ENCODE measurements at regions not wholly inside any gene's neighbourhood (a gene's known extent, or its start where the extent isn't known, plus 50 kb on each side); places are given as distances from the start of the nearest gene placed in this dataset.
"Not testable (repeated sequence)": the region's sequence is repeated elsewhere in the genome, so short reads cannot be mapped to it uniquely, and the experiment has no call there.

DNA sequence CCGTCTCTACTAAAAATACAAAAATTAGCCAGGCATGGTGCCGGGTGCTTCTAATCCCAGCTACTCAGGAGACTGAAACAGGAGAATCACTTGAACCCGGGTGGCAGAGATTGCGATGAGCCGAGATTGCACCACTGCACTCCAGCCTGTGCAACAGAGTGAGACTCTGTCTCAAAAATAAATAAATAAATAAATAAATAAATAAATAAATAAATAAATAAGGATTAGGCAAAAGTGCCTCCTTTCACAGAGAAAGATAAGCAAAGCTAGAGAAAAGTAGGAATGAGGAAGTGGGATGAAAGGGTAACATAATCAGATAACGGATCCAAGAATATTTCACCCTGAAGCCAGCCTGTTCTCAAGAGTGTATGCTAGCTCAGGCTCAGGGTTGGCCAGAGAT, 869.6 kb upstream of the AUTS2 start:
- 87% methylated on average over 4 of the region's 6 CpGs for WGBS (ENCODE audit: insufficient coverage)
- H3K4me1 ChIP-seq (ENCODE audit: control insufficient read depth in 1 of 2, extremely low read depth in 1 of 2, insufficient read depth in 2 of 2, low read length in 2 of 2); H3K27me3 Mint-ChIP-seq; CTCF ChIA-PET; H3K27ac Mint-ChIP-seq; DNase-seq; ATAC-seq (replicated peaks in 1 of 4); H3K9me3 ChIP-seq; H3K4me3 Mint-ChIP-seq; H3K4me3 ChIP-seq (ENCODE audit: control insufficient read depth in 1 of 2, extremely low read depth in 1 of 2, low read length in 1 of 2); H3K36me3 ChIP-seq (ENCODE audit: control insufficient read depth in 2 of 2, extremely low read depth in 1 of 2, insufficient read depth in 1 of 2, low read length in 1 of 2); H3K27ac ChIP-seq (ENCODE audit: low read length); H3K36me3 Mint-ChIP-seq; H3K4me1 Mint-ChIP-seq; H3K27me3 ChIP-seq (replicated peaks in 1 of 2; ENCODE audit: control insufficient read depth in 2 of 2, extremely low read depth in 1 of 2, insufficient read depth in 2 of 2, low read length in 1 of 2): not testable (repeated sequence)
- H3K9me3 Mint-ChIP-seq: peaks cover 0 to 12% (median 7%) of the 10 kb centered on the region in 3 donors
- POLR2A ChIA-PET: interaction anchor here in 1 of 2 donors (0.8 kb wide), 1 partner anchor 773 kb away, joined by 3 read pairs; no protein-coding TSS in a partner anchor

DNA sequence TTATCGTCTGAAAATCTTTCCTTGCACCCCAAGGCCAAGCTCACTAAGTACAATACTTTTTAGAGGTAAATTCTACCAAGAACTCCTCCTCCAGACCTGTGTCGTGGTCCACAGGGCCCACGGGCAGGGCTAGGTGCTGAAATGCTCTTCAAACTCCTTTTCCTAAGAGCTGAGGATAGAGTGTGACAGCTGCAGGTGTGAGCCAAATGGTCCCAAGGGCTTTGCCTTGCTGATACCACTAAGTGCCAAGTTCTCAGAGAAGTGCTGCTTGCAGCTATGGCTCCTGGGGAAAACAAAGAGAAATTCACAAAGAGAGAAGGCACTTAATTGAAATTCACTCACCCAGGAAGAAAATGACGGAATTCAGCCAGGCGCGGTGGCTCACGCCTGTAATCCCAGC, 868.9 kb upstream of the AUTS2 start:
- Mint-ChIP-seq H3K9me3 (peaks cover 0 to 12% (median 7%) of the 10 kb centered on the region in 3 donors), H3K27me3 (no peaks in the 10 kb centered on the region), H3K4me3 (no peak overlapping the region), H3K4me1 (no peaks in the 10 kb centered on the region), H3K36me3 (no peaks in the 10 kb centered on the region), H3K27ac (no peak overlapping the region)
- no peak for DNase-seq
- H3K4me3 ChIP-seq (ENCODE audit: control insufficient read depth in 1 of 2, extremely low read depth in 1 of 2, low read length in 1 of 2): no peak overlapping the region
- no peak overlapping the region for H3K27ac ChIP-seq (ENCODE audit: low read length)
- ChIA-PET POLR2A (interaction anchor here in 1 of 2 donors (0.8 kb wide), 1 partner anchor 772 kb away, joined by 3 read pairs; no protein-coding TSS in a partner anchor), CTCF (no interaction called here)
- no peaks in the 10 kb centered on the region for H3K27me3 ChIP-seq (replicated peaks in 1 of 2; ENCODE audit: control insufficient read depth in 2 of 2, extremely low read depth in 1 of 2, insufficient read depth in 2 of 2, low read length in 1 of 2)
- no peaks in the 10 kb centered on the region for H3K9me3 ChIP-seq
- 93% methylated on average over 5 of the region's 7 CpGs for WGBS (ENCODE audit: insufficient coverage)
- no peak for ATAC-seq (replicated peaks in 1 of 4)
- H3K4me1 ChIP-seq (ENCODE audit: control insufficient read depth in 1 of 2, extremely low read depth in 1 of 2, insufficient read depth in 2 of 2, low read length in 2 of 2): no peaks in the 10 kb centered on the region
- H3K36me3 ChIP-seq (ENCODE audit: control insufficient read depth in 2 of 2, extremely low read depth in 1 of 2, insufficient read depth in 1 of 2, low read length in 1 of 2): no peaks in the 10 kb centered on the region

DNA sequence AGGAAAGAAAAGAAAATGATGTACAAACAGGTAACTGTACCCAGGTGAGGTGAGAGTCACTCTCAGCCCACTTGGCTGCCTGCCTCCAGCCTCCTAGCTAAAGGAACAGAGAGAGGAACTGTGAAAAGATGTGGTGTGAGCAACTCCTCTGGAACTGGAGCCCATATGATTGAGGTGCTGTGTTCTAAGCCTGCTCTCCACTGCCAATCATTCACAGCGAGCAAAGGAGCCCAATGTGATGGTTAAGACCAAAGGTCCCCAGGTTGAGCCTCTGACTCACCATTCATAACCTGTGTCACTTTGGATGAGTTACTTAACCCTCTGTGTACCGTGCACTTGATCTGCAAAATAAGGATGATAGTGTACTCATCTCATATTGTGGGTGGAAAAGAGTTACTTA, 868.1 kb upstream of the AUTS2 start:
- no CpG with 5 or more reads among the region's 2 CpGs for WGBS (ENCODE audit: insufficient coverage)
- H3K4me3 Mint-ChIP-seq: no peak overlapping the region
- POLR2A ChIA-PET: no interaction called here

GRCh38 chr7:68730964-68731363, 867.3 kb upstream of the AUTS2 start:
- Mint-ChIP-seq H3K9me3 (peaks cover 3 to 12% (median 7%) of the 10 kb centered on the region in 3 donors), H3K4me1 (no peaks in the 10 kb centered on the region), H3K36me3 (no peaks in the 10 kb centered on the region), H3K27me3 (no peaks in the 10 kb centered on the region), H3K27ac (no peak overlapping the region), H3K4me3 (no peak overlapping the region)
- ChIA-PET CTCF (no interaction called here), POLR2A (interaction anchor here in 1 of 2 donors (0.5 kb wide), 1 partner anchor 16 kb away, joined by 5 read pairs; no protein-coding TSS in a partner anchor)
- Histone ChIP-seq H3K36me3 (ENCODE audit: control insufficient read depth in 2 of 2, extremely low read depth in 1 of 2, insufficient read depth in 1 of 2, low read length in 1 of 2) (no peaks in the 10 kb centered on the region), H3K4me3 (ENCODE audit: control insufficient read depth in 1 of 2, extremely low read depth in 1 of 2, low read length in 1 of 2) (no peak overlapping the region), H3K27ac (ENCODE audit: low read length) (no peak overlapping the region), H3K4me1 (ENCODE audit: control insufficient read depth in 1 of 2, extremely low read depth in 1 of 2, insufficient read depth in 2 of 2, low read length in 2 of 2) (no peaks in the 10 kb centered on the region), H3K9me3 (no peaks in the 10 kb centered on the region), H3K27me3 (replicated peaks in 1 of 2; ENCODE audit: control insufficient read depth in 2 of 2, extremely low read depth in 1 of 2, insufficient read depth in 2 of 2, low read length in 1 of 2) (no peaks in the 10 kb centered on the region)
- no peak for DNase-seq
- ATAC-seq (replicated peaks in 1 of 4): no peak

More for the DNA sequence above, 868.1 kb upstream of the AUTS2 start:
- Histone ChIP-seq H3K4me3 (ENCODE audit: control insufficient read depth in 1 of 2, extremely low read depth in 1 of 2, low read length in 1 of 2) (no peak overlapping the region), H3K9me3 (no peaks in the 10 kb centered on the region), H3K4me1 (ENCODE audit: control insufficient read depth in 1 of 2, extremely low read depth in 1 of 2, insufficient read depth in 2 of 2, low read length in 2 of 2) (no peaks in the 10 kb centered on the region), H3K27me3 (replicated peaks in 1 of 2; ENCODE audit: control insufficient read depth in 2 of 2, extremely low read depth in 1 of 2, insufficient read depth in 2 of 2, low read length in 1 of 2) (no peaks in the 10 kb centered on the region), H3K27ac (ENCODE audit: low read length) (no peak overlapping the region), H3K36me3 (ENCODE audit: control insufficient read depth in 2 of 2, extremely low read depth in 1 of 2, insufficient read depth in 1 of 2, low read length in 1 of 2) (no peaks in the 10 kb centered on the region)
- Mint-ChIP-seq H3K4me1 (no peaks in the 10 kb centered on the region), H3K27ac (no peak overlapping the region), H3K36me3 (no peaks in the 10 kb centered on the region), H3K27me3 (no peaks in the 10 kb centered on the region), H3K9me3 (peaks cover 3 to 11% (median 7%) of the 10 kb centered on the region in 3 donors)
- CTCF ChIA-PET: no interaction called here
- DNase-seq (no peak), ATAC-seq (replicated peaks in 1 of 4) (no peak)

- no peaks in the 10 kb centered on the region for H3K36me3 ChIP-seq (ENCODE audit: control insufficient read depth in 2 of 2, extremely low read depth in 1 of 2, insufficient read depth in 1 of 2, low read length in 1 of 2)
- CTCF ChIA-PET: interaction anchor here in 1 of 2 donors (0.6 kb wide), 1 partner anchor 27 kb away, joined by 3 read pairs; no protein-coding TSS in a partner anchor
These were observed 864.8 kb upstream of the AUTS2 start for GRCh38 chr7:68733219-68734153.

GRCh38 chr7:68734431-68734830, 863.8 kb upstream of the AUTS2 start:
- no peak overlapping the region for H3K4me3 ChIP-seq (ENCODE audit: control insufficient read depth in 1 of 2, extremely low read depth in 1 of 2, low read length in 1 of 2)
- Mint-ChIP-seq H3K9me3 (peaks cover 6 to 18% (median 16%) of the 10 kb centered on the region in 3 donors), H3K4me3 (no peak overlapping the region), H3K27ac (no peak overlapping the region), H3K27me3 (no peaks in the 10 kb centered on the region), H3K4me1 (no peaks in the 10 kb centered on the region), H3K36me3 (no peaks in the 10 kb centered on the region)
- no peaks in the 10 kb centered on the region for H3K4me1 ChIP-seq (ENCODE audit: control insufficient read depth in 1 of 2, extremely low read depth in 1 of 2, insufficient read depth in 2 of 2, low read length in 2 of 2)
- ChIA-PET CTCF (interaction anchor here in 1 of 2 donors (0.6 kb wide), 1 partner anchor 26 kb away, joined by 3 read pairs; no protein-coding TSS in a partner anchor), POLR2A (no interaction called here)
- ATAC-seq (replicated peaks in 1 of 4): no peak
- no peak overlapping the region for H3K27ac ChIP-seq (ENCODE audit: low read length)
- H3K9me3 ChIP-seq: no peaks in the 10 kb centered on the region
- no peaks in the 10 kb centered on the region for H3K36me3 ChIP-seq (ENCODE audit: control insufficient read depth in 2 of 2, extremely low read depth in 1 of 2, insufficient read depth in 1 of 2, low read length in 1 of 2)
- 48% methylated on average over 2 of the region's 5 CpGs for WGBS (ENCODE audit: insufficient coverage)
- DNase-seq: no peak
- H3K27me3 ChIP-seq (replicated peaks in 1 of 2; ENCODE audit: control insufficient read depth in 2 of 2, extremely low read depth in 1 of 2, insufficient read depth in 2 of 2, low read length in 1 of 2): no peaks in the 10 kb centered on the region

More at GRCh38 chr7:68733219-68734153, 864.8 kb upstream of the AUTS2 start:
- H3K9me3 ChIP-seq: no peaks in the 10 kb centered on the region
- Mint-ChIP-seq H3K27ac (no peak overlapping the region), H3K27me3 (no peaks in the 10 kb centered on the region), H3K9me3 (peaks cover 6 to 17% (median 12%) of the 10 kb centered on the region in 3 donors), H3K4me1 (no peaks in the 10 kb centered on the region), H3K36me3 (no peaks in the 10 kb centered on the region), H3K4me3 (no peak overlapping the region)
- no peak overlapping the region for H3K27ac ChIP-seq (ENCODE audit: low read length)
- ATAC-seq (replicated peaks in 1 of 4) (no peak), DNase-seq (no peak)
- H3K27me3 ChIP-seq (replicated peaks in 1 of 2; ENCODE audit: control insufficient read depth in 2 of 2, extremely low read depth in 1 of 2, insufficient read depth in 2 of 2, low read length in 1 of 2): no peaks in the 10 kb centered on the region
- H3K4me3 ChIP-seq (ENCODE audit: control insufficient read depth in 1 of 2, extremely low read depth in 1 of 2, low read length in 1 of 2): no peak overlapping the region
- no peaks in the 10 kb centered on the region for H3K4me1 ChIP-seq (ENCODE audit: control insufficient read depth in 1 of 2, extremely low read depth in 1 of 2, insufficient read depth in 2 of 2, low read length in 2 of 2)
- POLR2A ChIA-PET: no interaction called here
- 82% methylated on average over 2 of the region's 8 CpGs for WGBS (ENCODE audit: insufficient coverage)
